GM12878 (cell line): ENCODE measurements at regions not wholly inside any gene's neighbourhood (a gene's known extent, or its start where the extent isn't known, plus 50 kb on each side); places are given as distances from the start of the nearest gene placed in this dataset.

ENCODE experiments used
- ATAC-seq: fragments of 200-7000 bp; cut with Tn5 transposase; 3 replicates; pipeline ENCODE4 v1.9.1; 2020; ENCODE audit warnings: mild to moderate bottlenecking, moderate library complexity
- BruUV-seq: library from RNA; stranded (reverse); fragments of 400-500 nt; replicated peaks from 2 replicates; lab custom pipeline; 2021; lab: Mats Ljungman, UMichigan
- CTCF ChIA-PET: fragments of 300-600 bp; sonication (Branson Sonifier 250); formaldehyde crosslinking; extraction: SDS; loops from one replicate; lab custom pipeline; 2021; ENCODE audit warnings: inconsistent platforms; lab: Yijun Ruan, JAX
- POLR2A ChIA-PET: fragments of 350-600 bp; formaldehyde crosslinking; extraction: SDS; loops from one replicate; lab custom pipeline; 2021; ENCODE audit warnings: inconsistent platforms; lab: Charles Lee
- RAD21 ChIA-PET: fragments of 300-600 bp; sonication (Branson Sonifier 250); formaldehyde crosslinking; loops from one replicate; lab custom pipeline; 2023; ENCODE audit warnings: antibody characterized with exemption; ENCODE audit not compliant: unreplicated experiment; lab: Charles Lee
- SMC1A ChIA-PET: fragments of 300-600 bp; sonication (Branson Sonifier 250); formaldehyde crosslinking; loops from one replicate; lab custom pipeline; 2023; ENCODE audit not compliant: unreplicated experiment, uncharacterized antibody; lab: Charles Lee
- DNase-seq: peaks from one replicate; pipeline ENCODE4 v3.0.0-alpha.2; 2011; ENCODE audit warnings: low read depth, low spot score
- FAIRE-seq: peaks from 3 replicates; lab custom pipeline; 2011; peaks lifted over from hg19 to GRCh38; lab: Jason Lieb, UNC
- H2AFZ ChIP-seq: 2 replicates; pipeline ENCODE4 v1.6.0; 2011; ENCODE audit warnings: low read depth, low read length, control low read depth; ENCODE audit not compliant: control insufficient read depth
- H3K27ac ChIP-seq: 2 replicates; pipeline ENCODE4 v1.5.1; 2011; ENCODE audit warnings: control low read depth; ENCODE audit not compliant: control insufficient read depth, insufficient read depth
- H3K27me3 ChIP-seq, 2 experiments: replicated peaks in 1 of 2; 2 replicates each; pipeline versions ENCODE4 v1.6.0 to v1.6.1; 2011; ENCODE audit warnings: low read length in 1 of 2; ENCODE audit not compliant: control insufficient read depth in 2 of 2, insufficient read depth in 2 of 2
- H3K36me3 ChIP-seq, 2 experiments: 2 replicates each; pipeline ENCODE4 v1.5.1; 2011; ENCODE audit warnings: low read length in 1 of 2; ENCODE audit not compliant: control insufficient read depth in 2 of 2, insufficient read depth in 2 of 2
- H3K4me1 ChIP-seq: 2 replicates; pipeline ENCODE4 v1.6.1; 2011; ENCODE audit warnings: mild to moderate bottlenecking, low read length, moderate library complexity, mixed read lengths; ENCODE audit not compliant: control insufficient read depth, insufficient read depth
- H3K4me2 ChIP-seq: 2 replicates; pipeline ENCODE4 v1.6.0; 2011; ENCODE audit warnings: control low read depth; ENCODE audit not compliant: control insufficient read depth, insufficient read depth
- H3K4me3 ChIP-seq: fragments of 200-600 bp; sonication (generic); 2 replicates; pipeline ENCODE4 v1.5.1; 2016
- H3K79me2 ChIP-seq: 2 replicates; pipeline ENCODE4 v1.6.0; 2011; ENCODE audit warnings: low read length; ENCODE audit not compliant: control insufficient read depth, insufficient read depth
- H3K9ac ChIP-seq: 2 replicates; pipeline ENCODE4 v1.8.0; 2011; ENCODE audit warnings: low read length, control low read depth, mixed read lengths; ENCODE audit not compliant: control insufficient read depth, insufficient read depth
- H3K9me3 ChIP-seq: replicated peaks from 3 replicates; pipeline ENCODE4 v1.5.1; 2011; ENCODE audit warnings: mild to moderate bottlenecking, low read length; ENCODE audit not compliant: control insufficient read depth, insufficient read depth
- H4K20me1 ChIP-seq: 2 replicates; pipeline ENCODE4 v1.6.0; 2011; ENCODE audit not compliant: control insufficient read depth, insufficient read depth
- CREB1 ChIP-seq: IDR thresholded peaks from 2 replicates; pipeline ENCODE4 v1.6.1; 2012; ENCODE audit warnings: low read depth, mild to moderate bottlenecking, inconsistent platforms
- DPF2 ChIP-seq: fragments of 450-650 bp; IDR thresholded peaks from 2 replicates; pipeline ENCODE4 v1.6.1; 2017; ENCODE audit warnings: mild to moderate bottlenecking
- EED ChIP-seq: sonication (generic); IDR thresholded peaks from 2 replicates; pipeline ENCODE4 v1.6.1; 2016; ENCODE audit warnings: antibody characterized with exemption, low read depth
- FOS ChIP-seq: IDR thresholded peaks from 3 replicates; pipeline ENCODE4 v1.6.1; 2011; ENCODE audit warnings: borderline replicate concordance; ENCODE audit not compliant: insufficient read length; ENCODE audit errors: extremely low read depth
- GABPA ChIP-seq: IDR thresholded peaks from 2 replicates; pipeline ENCODE4 v1.6.1; 2014; ENCODE audit warnings: antibody characterized with exemption, low read depth, mild to moderate bottlenecking, inconsistent platforms
- MYC ChIP-seq: IDR thresholded peaks from 2 replicates; pipeline ENCODE4 v1.6.1; 2011; ENCODE audit warnings: mild to moderate bottlenecking, low read length, moderate library complexity, inconsistent platforms; ENCODE audit not compliant: insufficient read depth, insufficient replicate concordance, insufficient read length, severe bottlenecking
- NFIC ChIP-seq: IDR thresholded peaks from 2 replicates; pipeline ENCODE4 v1.6.1; 2012; ENCODE audit warnings: low read depth, mild to moderate bottlenecking, inconsistent platforms, low read length, moderate library complexity
- NR2F1 ChIP-seq: fragments of 450-650 bp; conservative IDR thresholded peaks from 2 replicates; pipeline ENCODE4 v1.6.1; 2017; ENCODE audit warnings: mild to moderate bottlenecking
- SIX5 ChIP-seq: IDR thresholded peaks from 2 replicates; pipeline ENCODE4 v1.6.1; 2011; ENCODE audit warnings: mild to moderate bottlenecking, low read depth, low read length, moderate library complexity; ENCODE audit not compliant: severe bottlenecking
- TCF3 ChIP-seq: IDR thresholded peaks from 2 replicates; pipeline ENCODE4 v1.6.1; 2012; ENCODE audit warnings: low read depth, mild to moderate bottlenecking, low read length, borderline replicate concordance; ENCODE audit not compliant: insufficient read depth
- WGBS: methylation state at CpG from one replicate; pipeline ENCODE4 v1.1.6; 2016; ENCODE audit warnings: low lambda C conversion rate; ENCODE audit not compliant: insufficient replicate concordance, insufficient coverage; ENCODE audit errors: missing lambda C conversion rate; 5-methylcytosine and 5-hydroxymethylcytosine counted together
- in situ Hi-C: fragments of 300-500 bp; cut with MboI; formaldehyde crosslinking; loops from 9 replicates; pipeline ENCODE4 v1.14.3; 2018; ENCODE audit warnings: mixed read lengths
- intact Hi-C: fragments of 100-400 bp; cut with micrococcal nuclease; formaldehyde crosslinking; loops from one replicate; pipeline ENCODE4 v1.14.2; 2022; ENCODE audit not compliant: unreplicated experiment
- TF ChIP-seq, protein P1 (sequence below): IDR thresholded peaks from 2 replicates; pipeline ENCODE4 v1.6.1; 2012; ENCODE audit warnings: improper control_type of control experiment, low read depth, low read length; ENCODE audit not compliant: insufficient replicate concordance
- TF ChIP-seq, protein P2 (sequence below): fragments of 450-650 bp; formaldehyde crosslinking; IDR thresholded peaks from 2 replicates; pipeline ENCODE4 v1.4.0; 2022; ENCODE audit warnings: mild to moderate bottlenecking, moderate library complexity
- TF ChIP-seq, protein P3 (sequence below): fragments of 450-650 bp; IDR thresholded peaks from 2 replicates; pipeline ENCODE4 v1.6.1; 2017; ENCODE audit warnings: mild to moderate bottlenecking, low read depth, inconsistent platforms; ENCODE audit not compliant: poor library complexity, severe bottlenecking

DNA sequence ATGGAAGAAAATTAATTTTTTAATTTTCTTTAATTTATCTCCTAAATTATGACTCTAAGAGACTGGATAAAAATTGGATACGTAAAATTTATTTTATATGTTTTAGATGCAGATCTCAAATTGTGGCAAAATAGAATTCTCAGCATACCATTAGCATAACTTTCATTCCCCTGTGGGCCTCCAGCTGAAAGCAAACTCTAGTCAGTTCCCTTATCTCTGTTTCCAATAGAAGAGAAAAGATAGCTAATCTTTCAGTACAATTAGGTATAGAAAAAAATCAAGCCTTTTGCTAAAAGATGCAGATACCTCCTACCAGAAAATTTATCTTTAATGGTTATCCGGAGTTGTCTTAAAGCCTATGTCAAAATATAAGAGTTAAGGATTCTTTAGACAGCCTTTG is 1530.6 kb downstream of the EFNA5 start:
- POLR2A ChIA-PET = no interaction called here
- intact Hi-C loops = no loop called here
- no peak overlapping the region for H2AFZ ChIP-seq
- ATAC-seq (no peak), FAIRE-seq (no peak), DNase-seq (no peak)
- H3K79me2 ChIP-seq = no peaks in the 10 kb centered on the region
- H3K27me3 ChIP-seq = no peaks in the 10 kb centered on the region
- 39% methylated on average over 2 of the region's 2 CpGs for WGBS
- H3K4me1 ChIP-seq = no peaks in the 10 kb centered on the region
- no peaks in the 10 kb centered on the region for H3K36me3 ChIP-seq
- H3K4me3 ChIP-seq = no peak overlapping the region
- no peak overlapping the region for H3K4me2 ChIP-seq
- H3K9ac ChIP-seq = no peak overlapping the region
- no peaks in the 10 kb centered on the region; the same call in 1 of the 3 replicates for H3K9me3 ChIP-seq
- RAD21 ChIA-PET = no interaction called here
- CTCF ChIA-PET = no interaction called here
- SMC1A ChIA-PET = no interaction called here
- no peaks in the 10 kb centered on the region for H4K20me1 ChIP-seq
- no TSS peak for BruUV-seq
- in situ Hi-C loops = no loop called here
- no peak overlapping the region for H3K27ac ChIP-seq
- TF ChIP-seq MYC (no peak), EED (no peak), NR2F1 (no peak), SIX5 (no peak), FOS (no peak), TCF3 (no peak), NFIC (no peak), DPF2 (no peak), GABPA (no peak), CREB1 (no peak)
- TF ChIP-seq, protein P1, sequence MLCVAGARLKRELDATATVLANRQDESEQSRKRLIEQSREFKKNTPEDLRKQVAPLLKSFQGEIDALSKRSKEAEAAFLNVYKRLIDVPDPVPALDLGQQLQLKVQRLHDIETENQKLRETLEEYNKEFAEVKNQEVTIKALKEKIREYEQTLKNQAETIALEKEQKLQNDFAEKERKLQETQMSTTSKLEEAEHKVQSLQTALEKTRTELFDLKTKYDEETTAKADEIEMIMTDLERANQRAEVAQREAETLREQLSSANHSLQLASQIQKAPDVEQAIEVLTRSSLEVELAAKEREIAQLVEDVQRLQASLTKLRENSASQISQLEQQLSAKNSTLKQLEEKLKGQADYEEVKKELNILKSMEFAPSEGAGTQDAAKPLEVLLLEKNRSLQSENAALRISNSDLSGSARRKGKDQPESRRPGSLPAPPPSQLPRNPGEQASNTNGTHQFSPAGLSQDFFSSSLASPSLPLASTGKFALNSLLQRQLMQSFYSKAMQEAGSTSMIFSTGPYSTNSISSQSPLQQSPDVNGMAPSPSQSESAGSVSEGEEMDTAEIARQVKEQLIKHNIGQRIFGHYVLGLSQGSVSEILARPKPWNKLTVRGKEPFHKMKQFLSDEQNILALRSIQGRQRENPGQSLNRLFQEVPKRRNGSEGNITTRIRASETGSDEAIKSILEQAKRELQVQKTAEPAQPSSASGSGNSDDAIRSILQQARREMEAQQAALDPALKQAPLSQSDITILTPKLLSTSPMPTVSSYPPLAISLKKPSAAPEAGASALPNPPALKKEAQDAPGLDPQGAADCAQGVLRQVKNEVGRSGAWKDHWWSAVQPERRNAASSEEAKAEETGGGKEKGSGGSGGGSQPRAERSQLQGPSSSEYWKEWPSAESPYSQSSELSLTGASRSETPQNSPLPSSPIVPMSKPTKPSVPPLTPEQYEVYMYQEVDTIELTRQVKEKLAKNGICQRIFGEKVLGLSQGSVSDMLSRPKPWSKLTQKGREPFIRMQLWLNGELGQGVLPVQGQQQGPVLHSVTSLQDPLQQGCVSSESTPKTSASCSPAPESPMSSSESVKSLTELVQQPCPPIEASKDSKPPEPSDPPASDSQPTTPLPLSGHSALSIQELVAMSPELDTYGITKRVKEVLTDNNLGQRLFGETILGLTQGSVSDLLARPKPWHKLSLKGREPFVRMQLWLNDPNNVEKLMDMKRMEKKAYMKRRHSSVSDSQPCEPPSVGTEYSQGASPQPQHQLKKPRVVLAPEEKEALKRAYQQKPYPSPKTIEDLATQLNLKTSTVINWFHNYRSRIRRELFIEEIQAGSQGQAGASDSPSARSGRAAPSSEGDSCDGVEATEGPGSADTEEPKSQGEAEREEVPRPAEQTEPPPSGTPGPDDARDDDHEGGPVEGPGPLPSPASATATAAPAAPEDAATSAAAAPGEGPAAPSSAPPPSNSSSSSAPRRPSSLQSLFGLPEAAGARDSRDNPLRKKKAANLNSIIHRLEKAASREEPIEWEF = no peak
- TF ChIP-seq, protein P2, sequence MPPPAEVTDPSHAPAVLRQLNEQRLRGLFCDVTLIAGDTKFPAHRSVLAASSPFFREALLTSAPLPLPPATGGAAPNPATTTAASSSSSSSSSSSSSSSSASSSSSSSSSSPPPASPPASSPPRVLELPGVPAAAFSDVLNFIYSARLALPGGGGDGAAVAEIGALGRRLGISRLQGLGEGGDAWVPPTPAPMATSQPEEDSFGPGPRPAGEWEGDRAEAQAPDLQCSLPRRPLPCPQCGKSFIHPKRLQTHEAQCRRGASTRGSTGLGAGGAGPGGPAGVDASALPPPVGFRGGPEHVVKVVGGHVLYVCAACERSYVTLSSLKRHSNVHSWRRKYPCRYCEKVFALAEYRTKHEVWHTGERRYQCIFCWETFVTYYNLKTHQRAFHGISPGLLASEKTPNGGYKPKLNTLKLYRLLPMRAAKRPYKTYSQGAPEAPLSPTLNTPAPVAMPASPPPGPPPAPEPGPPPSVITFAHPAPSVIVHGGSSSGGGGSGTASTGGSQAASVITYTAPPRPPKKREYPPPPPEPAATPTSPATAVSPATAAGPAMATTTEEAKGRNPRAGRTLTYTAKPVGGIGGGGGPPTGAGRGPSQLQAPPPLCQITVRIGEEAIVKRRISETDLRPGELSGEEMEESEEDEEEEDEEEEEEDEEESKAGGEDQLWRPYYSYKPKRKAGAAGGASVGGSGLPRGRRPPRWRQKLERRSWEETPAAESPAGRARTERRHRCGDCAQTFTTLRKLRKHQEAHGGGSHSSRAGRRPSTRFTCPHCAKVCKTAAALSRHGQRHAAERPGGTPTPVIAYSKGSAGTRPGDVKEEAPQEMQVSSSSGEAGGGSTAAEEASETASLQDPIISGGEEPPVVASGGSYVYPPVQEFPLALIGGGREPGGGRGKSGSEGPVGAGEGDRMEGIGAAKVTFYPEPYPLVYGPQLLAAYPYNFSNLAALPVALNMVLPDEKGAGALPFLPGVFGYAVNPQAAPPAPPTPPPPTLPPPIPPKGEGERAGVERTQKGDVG (CRISPR knock-in tag) = no peak
- TF ChIP-seq, protein P3, sequence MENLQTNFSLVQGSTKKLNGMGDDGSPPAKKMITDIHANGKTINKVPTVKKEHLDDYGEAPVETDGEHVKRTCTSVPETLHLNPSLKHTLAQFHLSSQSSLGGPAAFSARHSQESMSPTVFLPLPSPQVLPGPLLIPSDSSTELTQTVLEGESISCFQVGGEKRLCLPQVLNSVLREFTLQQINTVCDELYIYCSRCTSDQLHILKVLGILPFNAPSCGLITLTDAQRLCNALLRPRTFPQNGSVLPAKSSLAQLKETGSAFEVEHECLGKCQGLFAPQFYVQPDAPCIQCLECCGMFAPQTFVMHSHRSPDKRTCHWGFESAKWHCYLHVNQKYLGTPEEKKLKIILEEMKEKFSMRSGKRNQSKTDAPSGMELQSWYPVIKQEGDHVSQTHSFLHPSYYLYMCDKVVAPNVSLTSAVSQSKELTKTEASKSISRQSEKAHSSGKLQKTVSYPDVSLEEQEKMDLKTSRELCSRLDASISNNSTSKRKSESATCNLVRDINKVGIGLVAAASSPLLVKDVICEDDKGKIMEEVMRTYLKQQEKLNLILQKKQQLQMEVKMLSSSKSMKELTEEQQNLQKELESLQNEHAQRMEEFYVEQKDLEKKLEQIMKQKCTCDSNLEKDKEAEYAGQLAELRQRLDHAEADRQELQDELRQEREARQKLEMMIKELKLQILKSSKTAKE = no peak
